ENCODE measurements at regions not wholly inside any gene's neighbourhood (a gene's known extent, or its start where the extent isn't known, plus 50 kb on each side); places are given as distances from the start of the nearest gene placed in this dataset.
"Not testable (repeated sequence)": the region's sequence is repeated elsewhere in the genome, so short reads cannot be mapped to it uniquely, and the experiment has no call there.

DNA sequence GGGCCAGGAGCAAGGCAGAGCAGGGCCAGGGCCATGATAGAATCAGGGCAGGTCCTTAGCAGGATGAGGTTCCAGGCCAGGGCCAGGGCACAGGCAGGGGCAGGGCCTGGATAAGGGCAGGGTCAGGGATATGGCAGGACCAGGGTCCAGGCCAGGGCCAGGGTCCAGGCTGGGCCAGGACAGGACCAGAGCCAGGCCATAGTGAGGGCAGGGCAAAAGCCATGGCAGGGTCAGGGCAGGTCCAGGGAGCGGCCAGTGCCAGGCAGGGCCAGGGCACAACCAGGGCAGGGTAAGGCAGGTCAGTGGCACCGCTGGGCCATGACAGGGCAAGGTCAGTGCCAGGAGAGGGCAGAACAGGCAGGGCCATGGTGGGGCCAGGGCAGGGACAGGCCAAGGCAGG is 152.2 kb downstream of the LIPI start:
- no peak for DNase-seq (ENCODE audit: low read depth in 2 of 2)

DNA sequence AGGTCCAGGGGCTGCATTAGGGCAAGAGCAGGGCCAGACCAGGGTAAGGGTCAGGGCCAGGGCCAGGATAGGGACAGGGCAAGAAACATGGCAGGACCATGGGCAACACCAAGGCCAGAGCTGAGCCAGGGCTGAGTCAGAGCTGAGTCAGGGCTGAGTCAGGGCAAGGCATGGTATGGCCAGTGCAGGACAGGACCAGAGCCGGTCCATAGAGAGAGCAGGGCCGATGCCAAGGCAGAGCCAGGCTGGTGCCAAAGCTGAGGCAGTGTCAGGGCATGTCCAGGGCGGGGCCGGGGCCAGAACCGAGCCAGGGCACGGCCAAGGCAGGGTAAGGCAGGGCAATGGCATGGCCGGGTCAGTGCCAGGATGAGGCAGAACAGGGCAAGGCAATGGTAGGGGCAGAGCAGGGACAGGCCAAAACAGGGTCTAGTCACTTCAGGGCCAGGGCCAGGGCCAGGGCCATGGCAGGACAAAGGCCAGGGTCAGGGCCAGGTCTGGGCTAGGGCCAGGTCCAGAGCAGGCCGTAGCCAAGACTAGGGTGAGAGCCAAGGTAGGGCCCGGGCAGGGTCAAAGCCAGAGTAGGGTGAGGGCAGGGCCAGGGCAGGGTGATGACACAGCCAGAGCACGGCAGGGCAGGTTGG is 152.8 kb downstream of the LIPI start:
- DNase-seq (ENCODE audit: low read depth in 2 of 2), result not testable (repeated sequence)

DNA sequence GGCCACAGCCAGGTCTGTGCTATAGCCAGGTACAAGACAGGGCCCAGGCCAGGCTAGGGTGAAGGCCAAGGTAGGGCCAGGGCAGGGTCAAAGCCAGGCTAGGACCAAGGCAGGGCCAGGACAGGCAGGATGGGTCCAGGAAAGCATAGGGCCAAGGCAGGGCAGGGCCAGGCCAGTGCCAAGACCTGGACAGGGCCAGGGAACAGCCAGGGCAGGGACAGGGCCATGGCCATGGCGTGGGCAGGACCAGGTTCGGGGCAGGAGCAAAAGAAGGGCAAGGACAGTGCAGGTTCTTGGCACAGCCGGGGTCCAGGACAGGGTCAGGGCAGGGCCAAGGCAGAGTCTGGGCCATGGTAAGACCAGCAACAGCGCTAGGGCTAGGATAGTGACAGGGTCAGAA is 153.4 kb downstream of the LIPI start:
- DNase-seq (ENCODE audit: low read depth in 2 of 2), result no peak

DNA sequence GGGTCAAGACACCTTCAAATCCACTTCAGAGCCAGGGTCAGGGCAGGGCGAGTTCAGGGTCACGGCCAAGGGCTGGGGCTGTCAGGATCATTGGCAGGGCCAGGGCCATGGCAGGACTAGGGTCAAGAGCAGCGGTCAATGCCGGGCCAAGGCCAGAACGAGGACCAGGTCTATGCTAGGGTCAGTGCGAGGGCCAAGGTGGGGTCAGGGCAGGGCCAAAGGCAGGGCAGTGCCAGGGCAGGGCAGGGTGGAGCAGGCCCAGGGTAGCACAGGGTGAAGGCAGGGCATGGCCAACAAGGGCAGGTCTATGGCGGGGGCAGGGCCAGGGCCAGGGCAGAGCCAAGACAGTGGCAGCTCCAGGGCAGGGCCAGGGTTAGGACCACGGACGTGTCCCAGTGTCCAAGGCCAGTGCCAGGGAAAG is 154.0 kb downstream of the LIPI start:
- DNase-seq (ENCODE audit: low read depth in 2 of 2), result no peak

DNA sequence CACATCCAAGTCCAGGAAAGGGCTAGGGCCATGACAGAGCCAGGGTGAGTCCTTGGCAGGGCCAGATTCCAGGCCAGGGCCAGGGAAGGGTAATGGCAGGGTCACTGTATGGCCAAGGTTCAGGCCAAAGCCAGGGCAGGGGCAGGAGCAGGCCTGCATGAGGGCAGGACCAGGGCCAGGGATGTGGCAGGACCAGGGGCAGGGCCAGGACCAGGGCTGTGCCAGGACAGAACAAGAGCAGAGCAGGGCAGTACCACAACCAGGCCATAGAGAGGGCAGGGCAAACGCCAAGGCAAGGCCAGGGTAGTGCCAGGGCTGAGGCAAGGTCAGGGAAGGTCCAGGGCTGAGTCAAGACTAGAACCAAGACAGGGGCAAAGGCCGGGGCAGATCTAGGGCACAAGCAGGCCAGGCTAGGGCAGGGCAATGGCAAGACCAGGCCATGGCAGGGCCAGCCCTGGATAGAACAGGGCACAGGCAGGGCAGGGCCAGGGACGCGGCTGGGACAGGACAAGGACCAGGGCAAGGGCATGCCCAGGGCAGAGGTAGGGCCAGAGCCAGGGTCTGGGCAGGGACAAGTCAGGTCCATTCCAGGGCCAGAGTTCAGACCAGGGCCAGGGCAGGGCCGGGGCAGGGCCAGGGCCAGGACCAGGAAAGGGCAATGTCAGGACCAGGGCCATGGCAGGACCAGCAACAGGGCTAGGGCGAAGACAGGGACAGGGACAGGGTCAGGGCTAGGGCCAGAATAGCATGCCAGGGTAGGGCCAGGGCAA is 154.8 kb downstream of the LIPI start:
- DNase-seq (ENCODE audit: low read depth in 2 of 2), result not testable (repeated sequence)

DNA sequence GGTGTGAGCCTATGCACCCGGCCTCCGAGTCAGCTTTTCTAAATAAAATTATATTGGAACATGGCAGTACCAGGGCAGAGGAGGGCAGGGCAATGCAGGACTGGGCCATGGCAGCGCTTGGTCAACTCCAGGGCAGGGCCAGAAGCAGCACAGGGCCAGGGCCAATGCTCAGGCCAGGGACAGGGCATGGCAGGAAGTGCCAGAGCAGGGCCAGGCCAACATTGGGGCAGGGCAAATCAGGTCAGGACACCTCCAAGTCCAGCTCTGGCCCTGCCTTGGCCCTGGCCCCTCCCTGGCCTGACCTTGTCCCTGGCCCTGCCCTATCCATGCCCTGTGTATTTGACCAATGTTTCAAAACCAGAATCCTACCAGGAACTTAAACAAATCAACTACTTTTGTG is 156.1 kb downstream of the LIPI start:
- no peak for DNase-seq (ENCODE audit: low read depth in 2 of 2)

DNA sequence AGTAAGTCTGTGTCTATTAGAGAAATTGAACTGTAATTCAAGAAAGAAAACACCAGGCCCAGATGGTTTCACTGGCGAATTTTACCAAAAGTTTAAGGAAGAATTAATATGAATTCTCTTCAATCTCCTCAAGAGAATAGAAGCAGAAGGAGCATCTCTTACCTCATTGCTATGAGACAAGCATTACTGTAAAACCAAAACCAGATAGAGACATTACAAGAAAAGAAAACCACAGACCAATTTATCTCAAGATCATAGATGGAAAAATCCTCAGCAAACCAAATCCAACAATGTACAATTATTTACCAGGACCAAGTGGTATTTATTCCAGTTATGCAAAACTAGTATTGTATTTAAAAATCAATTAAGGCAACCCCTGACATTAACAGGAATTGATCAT is 160.6 kb downstream of the LIPI start:
- no peak for DNase-seq (ENCODE audit: low read depth in 2 of 2)

DNA sequence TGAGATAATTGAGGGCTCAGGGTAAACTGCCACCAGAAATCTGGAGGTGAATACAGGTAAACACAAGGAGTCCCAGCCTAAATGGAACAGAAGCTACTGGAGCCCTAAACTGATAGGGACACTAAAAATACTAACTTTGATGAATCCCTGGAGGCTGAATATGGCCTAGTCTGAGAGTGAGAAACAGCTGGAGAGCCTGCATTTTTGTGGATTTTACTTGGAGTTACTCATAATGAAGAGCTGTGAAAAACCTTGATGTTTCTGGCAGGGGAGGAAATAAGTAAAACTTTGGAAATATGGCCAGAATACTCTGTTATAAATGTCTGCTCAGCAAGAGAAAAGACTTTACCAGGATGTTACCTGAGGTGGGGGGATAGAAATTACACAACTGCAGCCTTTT is 164.4 kb downstream of the LIPI start:
- DNase-seq (ENCODE audit: low read depth in 2 of 2), result no peak

DNA sequence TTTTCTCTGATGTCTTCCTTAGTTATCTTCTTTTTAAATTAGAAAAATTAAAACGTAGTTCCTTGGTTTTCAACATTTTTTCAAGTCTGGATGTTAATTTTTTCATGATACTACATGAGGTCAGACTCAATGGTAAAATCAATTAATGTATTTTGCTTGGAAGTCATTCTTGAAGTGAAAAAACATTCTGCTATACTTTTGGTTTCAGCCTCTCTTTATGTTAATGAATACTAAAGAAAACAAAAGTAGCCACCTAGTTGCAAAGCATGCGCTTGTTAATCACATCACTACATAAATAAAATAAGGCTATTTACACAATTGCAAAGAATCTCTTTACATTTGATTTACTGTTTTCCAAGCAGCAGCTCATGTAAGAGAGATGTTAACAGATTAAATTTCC is 170.4 kb downstream of the LIPI start:
- no peak for DNase-seq (ENCODE audit: low read depth in 2 of 2)

DNA sequence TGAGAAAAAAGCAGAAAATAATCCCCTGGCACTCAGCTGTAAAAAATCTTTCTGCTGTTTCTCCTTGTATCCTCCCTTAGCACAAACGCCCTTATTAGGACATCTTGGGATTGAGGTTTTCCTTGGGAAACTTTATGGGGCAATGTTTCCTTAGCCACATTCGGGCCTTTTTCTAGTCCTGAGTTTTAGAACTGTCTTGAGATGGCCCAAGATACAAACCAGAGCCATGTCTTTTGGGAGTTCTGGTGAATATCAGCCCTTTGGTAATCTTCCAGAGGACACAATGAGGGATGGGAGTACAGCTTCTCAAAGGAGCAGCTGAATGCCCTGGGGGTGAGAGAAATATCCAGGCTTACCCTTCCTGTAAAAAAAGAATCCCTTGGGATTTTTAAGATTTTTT is 182.1 kb downstream of the LIPI start:
- DNase-seq (ENCODE audit: low read depth in 2 of 2), result not testable (repeated sequence)

DNA sequence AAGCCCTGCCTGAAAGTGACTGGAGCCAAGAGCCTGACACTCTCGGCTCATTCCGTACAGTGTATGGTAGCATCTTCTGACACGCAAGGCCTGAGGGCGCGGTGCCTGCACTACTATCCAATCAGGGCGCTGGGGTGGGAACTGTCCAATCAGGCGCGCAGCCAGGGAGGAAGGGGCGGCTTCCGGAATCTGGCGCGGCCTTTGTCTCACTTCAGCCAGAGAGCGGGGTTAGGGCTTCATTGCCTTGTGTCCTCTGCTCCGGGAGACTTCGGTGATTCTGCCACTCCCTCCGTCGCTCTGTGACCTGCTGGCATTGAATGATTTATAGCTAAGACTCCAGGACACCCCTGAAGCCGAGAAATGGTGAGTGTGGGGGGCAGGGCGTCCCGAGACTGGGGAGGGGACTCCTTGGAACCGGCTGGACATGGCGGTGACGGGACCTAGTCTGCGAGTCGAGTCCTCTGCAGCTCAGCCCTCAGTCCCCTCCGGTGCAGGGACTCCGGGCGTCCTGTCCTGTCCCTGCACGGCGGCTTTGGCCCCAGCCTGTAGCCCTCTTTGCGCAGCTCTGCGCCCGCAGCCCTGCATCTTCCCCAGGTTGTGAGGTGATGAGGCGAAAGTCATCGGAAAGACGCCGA is 183.4 kb downstream of the LIPI start:
- DNase-seq (ENCODE audit: low read depth in 2 of 2), result peak; percentile 61 to 70

DNA sequence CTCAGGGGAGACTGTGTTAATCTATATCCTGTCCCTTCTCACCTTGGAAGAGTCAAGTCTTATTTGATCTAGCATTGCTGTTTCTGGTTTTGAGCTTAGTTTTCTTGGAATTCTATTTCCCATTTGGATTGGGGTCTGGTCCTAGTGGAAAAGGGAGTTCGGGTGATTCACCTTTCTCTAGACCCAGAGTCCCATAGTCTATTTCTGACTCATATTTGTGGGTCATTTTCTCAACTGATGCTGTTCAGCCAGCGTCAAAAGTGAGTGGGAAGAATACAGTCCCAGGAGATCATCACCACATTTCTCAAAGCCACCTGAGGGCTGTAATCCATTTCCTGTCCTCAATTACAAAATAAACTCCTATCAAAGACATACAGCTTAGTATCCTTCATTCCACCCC is 190.6 kb downstream of the LIPI start:
- not testable (repeated sequence) for DNase-seq (ENCODE audit: low read depth in 2 of 2)

DNA sequence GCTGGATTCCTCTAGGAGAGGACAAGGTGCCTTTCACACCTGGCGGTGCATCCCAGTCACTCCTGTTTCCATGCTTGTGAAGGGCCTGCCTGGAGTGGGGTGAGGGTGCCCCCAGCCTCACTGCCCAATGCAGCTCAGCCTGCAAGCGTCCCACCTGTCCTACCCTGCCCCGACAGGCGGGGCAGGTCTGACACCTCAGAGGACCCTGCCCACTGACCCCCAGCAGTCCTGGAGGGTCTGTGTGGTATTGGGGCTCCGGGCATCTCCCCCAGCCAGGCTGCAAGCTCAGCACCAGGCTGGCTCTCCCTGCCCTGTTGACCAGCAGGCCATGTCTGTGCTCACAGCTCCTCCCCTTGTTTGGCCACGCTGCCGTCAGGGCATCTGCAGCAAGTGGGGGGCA is 194.9 kb downstream of the LIPI start:
- not testable (repeated sequence) for DNase-seq (ENCODE audit: low read depth in 2 of 2)

DNA sequence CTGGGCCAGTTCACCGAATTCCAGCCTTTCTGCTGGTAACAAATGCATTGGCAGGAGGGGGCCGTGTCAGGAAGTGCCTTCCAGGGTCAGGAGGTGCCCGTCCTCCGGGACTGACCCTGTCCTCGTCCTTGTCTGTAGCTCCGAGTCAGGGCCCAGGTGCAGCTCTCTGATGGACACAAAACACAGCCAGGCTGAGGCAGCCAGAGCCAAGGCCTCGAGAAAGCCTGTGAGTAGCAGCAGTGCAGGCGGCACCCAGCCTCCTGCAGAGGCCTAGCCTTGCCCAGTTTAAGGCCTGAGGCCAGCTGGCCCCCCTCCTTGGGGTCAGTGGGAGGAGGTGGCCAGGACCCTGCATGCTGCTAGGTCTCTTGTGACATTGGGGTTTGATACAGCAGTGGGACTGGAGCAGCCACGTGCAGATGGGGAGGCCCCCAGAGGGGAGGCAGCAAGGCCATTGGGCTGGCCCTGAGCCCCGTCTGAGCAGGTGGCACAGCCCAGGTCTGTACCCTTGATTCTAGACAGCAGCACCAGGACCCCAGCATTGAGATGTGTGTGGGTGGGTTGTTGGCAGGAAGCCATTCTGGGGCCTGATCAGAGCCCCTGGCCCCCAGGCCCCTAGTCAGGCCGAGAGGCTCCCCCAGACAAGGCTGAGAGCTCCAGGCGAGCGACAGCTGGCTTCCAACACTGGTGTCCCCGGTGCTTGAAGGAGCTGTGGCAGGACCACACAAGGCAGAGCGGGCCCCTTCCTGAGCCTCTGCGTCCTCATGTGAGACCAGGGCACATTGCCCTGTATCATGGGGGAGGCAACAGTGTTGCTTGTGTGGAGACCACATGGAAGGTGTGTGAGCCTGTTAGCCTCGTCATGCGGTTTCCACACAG is 196.9 kb downstream of the LIPI start:
- not testable (repeated sequence) for DNase-seq (ENCODE audit: low read depth in 2 of 2)

DNA sequence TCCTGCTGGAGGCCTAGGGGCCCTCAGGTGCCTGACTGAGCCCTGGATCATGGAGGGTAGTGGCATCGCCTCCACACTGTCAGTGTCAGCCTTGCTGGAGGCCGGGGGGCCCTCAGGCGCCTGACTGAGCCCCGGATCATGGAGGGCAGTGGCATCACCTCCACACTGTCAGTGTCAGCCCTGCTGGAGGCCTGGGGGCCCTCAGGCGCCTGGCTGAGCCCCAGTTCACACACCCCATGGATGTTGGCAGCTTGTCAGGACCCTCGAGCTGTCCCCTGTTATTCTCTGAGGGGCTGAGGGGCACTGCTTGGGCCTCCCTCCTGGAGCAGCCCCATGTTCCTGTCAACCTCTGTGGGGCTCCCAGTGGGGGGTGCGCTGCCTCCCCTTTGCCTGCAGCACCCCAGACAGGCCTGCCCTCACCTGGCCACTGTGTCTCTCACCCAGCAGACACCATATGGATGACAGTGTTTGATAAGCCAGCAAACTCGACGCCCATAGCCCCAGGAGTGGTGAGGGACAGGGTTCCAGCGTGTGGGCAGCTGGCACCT is 197.6 kb downstream of the LIPI start:
- no peak for DNase-seq (ENCODE audit: low read depth in 2 of 2)

DNA sequence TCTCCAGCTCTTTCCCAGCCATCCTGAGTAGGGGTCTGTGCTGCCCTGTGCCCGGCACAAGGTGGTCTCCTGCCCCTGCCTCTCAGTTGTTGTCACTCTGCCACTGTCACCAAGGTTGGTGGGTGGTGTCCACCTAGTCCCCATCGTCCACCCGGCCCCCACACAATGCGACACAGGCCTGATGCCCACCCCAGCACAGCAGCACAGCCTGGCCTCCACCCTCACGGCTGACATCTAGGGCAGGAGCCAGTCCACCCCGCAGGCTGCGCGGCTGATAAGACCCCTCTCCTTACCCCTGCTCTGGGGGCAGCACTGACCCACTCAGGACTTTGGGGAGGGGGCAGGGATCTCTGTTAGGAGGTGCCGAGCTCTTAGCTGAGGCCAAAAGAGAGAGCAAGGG is 198.3 kb downstream of the LIPI start:
- DNase-seq (ENCODE audit: low read depth in 2 of 2), result no peak

DNA sequence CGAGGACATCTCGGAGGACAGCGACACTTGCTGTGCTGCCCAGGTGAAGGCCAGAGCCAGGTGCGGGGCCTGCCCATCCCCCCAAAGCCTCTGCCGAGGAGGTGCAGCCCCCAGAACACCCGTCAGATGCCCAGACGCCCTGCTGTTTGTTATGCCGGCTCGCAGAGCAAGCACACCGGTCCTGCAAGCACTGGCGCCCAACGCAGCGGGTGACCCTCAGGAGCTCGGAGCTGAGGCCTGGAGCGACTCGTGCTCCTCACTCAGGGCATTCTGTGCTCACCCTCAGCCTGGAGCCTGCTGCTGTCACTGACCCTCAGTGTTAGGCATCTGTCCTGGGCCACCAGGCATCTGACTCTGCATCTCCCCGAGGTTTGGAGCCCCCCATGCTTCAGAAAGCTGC is 199.0 kb downstream of the LIPI start:
- not testable (repeated sequence) for DNase-seq (ENCODE audit: low read depth in 2 of 2)

DNA sequence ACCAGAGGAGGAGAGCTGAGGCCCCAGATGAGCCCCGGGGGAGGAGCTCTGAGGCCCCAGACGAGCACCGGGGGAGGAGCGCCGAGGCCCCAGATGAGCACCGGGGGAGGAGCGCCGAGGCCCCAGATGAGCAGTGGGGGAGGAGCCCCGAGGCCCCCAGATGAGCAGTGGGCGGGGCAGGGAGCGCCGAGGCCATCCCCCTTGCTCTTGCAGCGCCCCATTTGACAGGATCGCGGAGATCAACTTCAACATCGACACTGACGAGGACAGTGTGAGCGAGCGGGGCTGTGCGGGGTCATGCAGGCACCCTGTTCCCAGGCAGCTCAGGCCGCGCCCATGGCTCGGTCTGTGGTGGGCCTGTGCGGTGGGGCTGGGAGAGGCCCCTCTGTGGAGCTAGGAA is 199.6 kb downstream of the LIPI start:
- not testable (repeated sequence) for DNase-seq (ENCODE audit: low read depth in 2 of 2)

DNA sequence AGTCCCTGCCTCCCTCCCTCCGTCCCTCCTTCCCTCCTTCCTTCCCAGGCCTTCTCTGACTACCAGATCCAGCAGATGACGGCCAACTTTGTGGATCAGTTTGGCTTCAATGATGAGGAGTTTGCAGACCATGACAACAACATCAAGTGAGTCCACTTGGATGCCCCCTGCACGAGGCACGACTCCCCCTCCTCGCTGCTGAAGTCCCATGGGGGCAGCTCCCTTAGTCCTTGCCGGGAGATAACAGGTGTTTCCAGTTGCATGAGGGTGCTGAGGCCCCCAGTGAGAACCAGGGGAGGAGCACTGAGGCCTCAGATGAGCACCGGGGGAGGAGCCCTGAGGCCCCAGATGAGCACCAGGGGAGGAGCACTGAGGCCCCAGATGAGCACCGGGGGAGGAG is 200.0 kb downstream of the LIPI start:
- no peak for DNase-seq (ENCODE audit: low read depth in 2 of 2)

DNA sequence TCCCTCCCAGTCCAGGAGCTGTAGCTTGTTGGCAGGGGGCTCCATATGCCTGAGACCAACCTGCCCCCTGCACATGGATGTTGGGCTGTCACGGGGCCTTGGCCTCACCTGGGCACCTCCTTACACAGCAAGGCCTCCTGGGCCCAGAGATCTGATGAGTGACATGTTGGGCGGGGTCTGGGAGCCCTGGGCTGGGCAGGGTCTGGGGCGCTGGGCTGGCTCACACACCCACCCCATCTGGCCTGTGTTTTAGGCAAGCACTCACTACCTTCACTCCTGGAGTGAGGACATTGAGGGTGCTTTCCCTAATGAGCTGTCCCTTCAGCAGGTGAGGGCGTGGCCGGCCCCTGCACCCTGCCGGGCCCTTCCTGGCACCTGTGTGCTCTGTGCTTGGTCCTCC is 200.8 kb downstream of the LIPI start:
- DNase-seq (ENCODE audit: low read depth in 2 of 2), result not testable (repeated sequence)

DNA sequence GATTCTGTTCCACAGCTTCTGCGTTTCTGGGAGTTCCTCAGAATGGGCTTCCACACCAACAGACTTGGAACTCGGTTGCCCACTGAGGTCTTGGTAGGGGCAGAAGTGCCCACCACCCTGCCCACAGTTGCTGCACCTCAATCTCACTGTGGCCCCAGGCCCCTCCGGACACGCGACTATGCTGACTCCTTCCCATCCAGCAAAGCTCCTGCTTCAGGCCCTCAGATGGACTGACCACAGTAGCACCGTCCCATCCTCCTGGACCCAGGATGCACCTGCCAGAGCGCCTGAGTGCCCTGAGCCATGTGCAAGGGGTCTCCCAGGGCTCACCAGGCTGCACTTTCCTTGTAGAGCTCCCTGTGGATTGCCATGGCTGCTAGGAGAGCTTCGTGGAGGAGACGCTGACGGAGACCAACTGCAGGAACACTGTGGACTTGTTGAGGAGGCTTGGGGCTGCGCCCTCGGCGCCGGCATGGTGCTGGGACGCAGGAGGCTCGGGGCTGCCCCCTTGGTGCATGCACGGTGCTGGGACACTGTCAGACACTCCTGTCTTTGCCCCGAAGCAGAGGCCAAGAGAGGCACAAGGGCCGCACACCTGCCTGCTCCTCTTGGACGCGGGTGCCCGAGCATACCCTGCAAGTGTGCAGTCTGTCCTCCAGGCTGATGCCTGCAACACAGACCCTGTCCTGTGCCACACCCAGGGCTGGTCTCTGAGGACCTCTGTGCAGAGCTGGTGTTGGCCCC is 201.3 kb downstream of the LIPI start:
- DNase-seq (ENCODE audit: low read depth in 2 of 2), result not testable (repeated sequence)

Measured in stimulated activated CD8-positive, alpha-beta memory T cell treated with anti-CD3 and anti-CD28 coated beads, Interleukin-7, amount 100 ng/mL, for 1 hour (primary cell).